ENCODE measurements at regions not wholly inside any gene's neighbourhood (a gene's known extent, or its start where the extent isn't known, plus 50 kb on each side); places are given as distances from the start of the nearest gene placed in this dataset.

DNA sequence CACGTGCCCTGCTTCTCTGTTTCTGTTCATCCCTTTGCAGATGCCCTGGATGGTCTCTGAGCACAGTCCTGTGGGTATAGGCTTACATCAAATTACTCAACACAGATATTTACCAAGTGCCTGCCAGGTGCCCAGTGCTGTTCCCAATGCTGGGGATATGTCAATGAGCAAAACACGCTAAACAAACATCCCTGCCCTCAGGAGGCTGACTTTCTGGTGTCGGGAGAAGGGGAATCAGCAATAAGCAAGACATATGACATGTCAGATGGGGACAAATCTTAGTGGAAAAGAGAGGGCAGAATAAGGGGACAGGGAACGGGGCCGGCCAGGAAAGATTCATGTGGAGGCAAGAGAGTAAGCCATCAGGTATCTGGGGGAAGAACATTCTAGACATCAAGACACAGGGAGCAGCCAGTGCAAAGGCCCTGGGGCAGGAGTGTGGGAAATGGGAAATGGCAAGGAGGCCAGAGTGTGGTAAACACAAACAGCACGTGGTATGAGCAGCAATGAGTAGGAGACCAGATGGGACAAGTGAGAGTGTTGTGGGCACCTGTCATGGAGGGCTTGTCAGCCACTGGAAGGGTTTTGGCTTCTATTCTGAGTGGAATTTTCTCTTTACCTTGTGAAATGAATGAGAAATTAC lies 160.2 kb upstream of the KAZN start:
- intact Hi-C loops (cut with micrococcal nuclease): no loop called here
- H3K27ac ChIP-seq (ENCODE audit: low read length in 2 of 2): no peak overlapping the region

GRCh38 chr1:14439015-14439414 lies 159.5 kb upstream of the KAZN start:
- Histone ChIP-seq H3K27ac (ENCODE audit: low read length in 2 of 2) (no peak overlapping the region), H3K36me3 (replicated peaks in 1 of 2; ENCODE audit: control extremely low read depth in 1 of 2, control insufficient read depth in 1 of 2, extremely low read depth in 1 of 2, insufficient read depth in 2 of 2, low read length in 1 of 2) (no peaks in the 10 kb centered on the region), H3K79me2 (ENCODE audit: control insufficient read depth, insufficient read depth, low read length) (no peaks in the 10 kb centered on the region), H3K4me2 (replicated peaks; ENCODE audit: low read depth, low read length, poor library complexity, severe bottlenecking) (no peak overlapping the region), H4K20me1 (ENCODE audit: control insufficient read depth, insufficient read depth, low read length, poor library complexity, severe bottlenecking) (no peaks in the 10 kb centered on the region), H3K9me3 (ENCODE audit: control extremely low read depth in 1 of 3, control insufficient read depth in 2 of 3, insufficient read depth in 1 of 3, low read length in 2 of 3) (peaks cover 0 to 13% (median 0%) of the 10 kb centered on the region in 3 donors), H3K9ac (ENCODE audit: low read length) (no peak overlapping the region), H3K4me3 (ENCODE audit: control extremely low read depth in 1 of 5, extremely low read depth in 1 of 5, insufficient read depth in 1 of 5, low read depth in 2 of 5, low read length in 4 of 5) (no peak overlapping the region), H3K27me3 (replicated peaks in 1 of 4; ENCODE audit: control extremely low read depth in 1 of 4, control insufficient read depth in 3 of 4, insufficient read depth in 4 of 4, low read length in 3 of 4) (peaks cover 0 to 3% (median 0%) of the 10 kb centered on the region in 4 experiments), H3K4me1 (ENCODE audit: control insufficient read depth in 2 of 2, insufficient read depth in 2 of 2, low read length in 2 of 2) (no peaks in the 10 kb centered on the region), H2AFZ (ENCODE audit: insufficient read depth, low read depth, low read length, poor library complexity, severe bottlenecking) (no peak overlapping the region)
- Mint-ChIP-seq H3K27ac (no peak overlapping the region), H3K4me1 (no peaks in the 10 kb centered on the region), H3K4me3 (no peak overlapping the region), H3K9me3 (ENCODE audit: insufficient read depth) (no peaks in the 10 kb centered on the region), H3K27me3 (no peaks in the 10 kb centered on the region)
- DNase-seq: no peak
- POLR2A ChIA-PET: no interaction called here
- intact Hi-C loops (cut with micrococcal nuclease): no loop called here
- CTCF ChIA-PET: no interaction called here
- TF ChIP-seq EZH2 (IDR thresholded peaks at IDR 0.05; ENCODE audit: borderline replicate concordance, insufficient read depth, low read depth, low read length, poor library complexity, severe bottlenecking) (no peak), CTCF (IDR thresholded peaks at IDR 0.05) (no peak)
- ATAC-seq (ENCODE audit: low read depth): no peak
- 79% methylated on average over 1 of the region's 1 CpG for WGBS (ENCODE audit: insufficient coverage)

More for the DNA sequence above, 160.2 kb upstream of the KAZN start:
- Histone ChIP-seq H3K27me3 (replicated peaks in 1 of 4; ENCODE audit: control extremely low read depth in 1 of 4, control insufficient read depth in 3 of 4, insufficient read depth in 4 of 4, low read length in 3 of 4) (peaks cover 0 to 3% (median 0%) of the 10 kb centered on the region in 4 experiments), H3K4me1 (ENCODE audit: control insufficient read depth in 2 of 2, insufficient read depth in 2 of 2, low read length in 2 of 2) (no peaks in the 10 kb centered on the region), H3K79me2 (ENCODE audit: control insufficient read depth, insufficient read depth, low read length) (no peaks in the 10 kb centered on the region), H4K20me1 (ENCODE audit: control insufficient read depth, insufficient read depth, low read length, poor library complexity, severe bottlenecking) (no peaks in the 10 kb centered on the region), H3K9me3 (ENCODE audit: control extremely low read depth in 1 of 3, control insufficient read depth in 2 of 3, insufficient read depth in 1 of 3, low read length in 2 of 3) (peaks cover 0 to 13% (median 0%) of the 10 kb centered on the region in 3 donors), H3K9ac (ENCODE audit: low read length) (no peak overlapping the region), H2AFZ (ENCODE audit: insufficient read depth, low read depth, low read length, poor library complexity, severe bottlenecking) (no peak overlapping the region), H3K4me3 (ENCODE audit: control extremely low read depth in 1 of 5, extremely low read depth in 1 of 5, insufficient read depth in 1 of 5, low read depth in 2 of 5, low read length in 4 of 5) (no peak overlapping the region), H3K4me2 (replicated peaks; ENCODE audit: low read depth, low read length, poor library complexity, severe bottlenecking) (no peak overlapping the region), H3K36me3 (replicated peaks in 1 of 2; ENCODE audit: control extremely low read depth in 1 of 2, control insufficient read depth in 1 of 2, extremely low read depth in 1 of 2, insufficient read depth in 2 of 2, low read length in 1 of 2) (no peaks in the 10 kb centered on the region)
- TF ChIP-seq EZH2 (IDR thresholded peaks at IDR 0.05; ENCODE audit: borderline replicate concordance, insufficient read depth, low read depth, low read length, poor library complexity, severe bottlenecking) (no peak), CTCF (IDR thresholded peaks at IDR 0.05) (no peak)
- POLR2A ChIA-PET: no interaction called here
- Mint-ChIP-seq H3K4me3 (no peak overlapping the region), H3K27ac (no peak overlapping the region), H3K9me3 (ENCODE audit: insufficient read depth) (no peaks in the 10 kb centered on the region), H3K27me3 (no peaks in the 10 kb centered on the region), H3K4me1 (no peaks in the 10 kb centered on the region)
- DNase-seq (no peak), ATAC-seq (ENCODE audit: low read depth) (no peak)
- 92% methylated on average over 4 of the region's 6 CpGs for WGBS (ENCODE audit: insufficient coverage)
- CTCF ChIA-PET: no interaction called here

Data from B cell (primary cell).